Subcutaneous abdominal adipose tissue (tissue), 5 donors: ENCODE measurements at regions not wholly inside any gene's neighbourhood (a gene's known extent, or its start where the extent isn't known, plus 50 kb on each side); places are given as distances from the start of the nearest gene placed in this dataset.

ENCODE experiments used
- H3K27ac ChIP-seq: one replicate; pipeline ENCODE4 v1.7.0; 2013; ENCODE audit warnings: low read depth, mild to moderate bottlenecking, inconsistent platforms, low read length, moderate library complexity
- H3K27me3 ChIP-seq, 5 donors: one replicate each; pipeline ENCODE4 v1.7.0; 2013; ENCODE audit warnings: low read length in 5 of 5, inconsistent platforms in 1 of 5; ENCODE audit not compliant: control insufficient read depth in 5 of 5, insufficient read depth in 4 of 5
- H3K36me3 ChIP-seq, 5 donors: one replicate each; pipeline ENCODE4 v1.7.0; 2013; ENCODE audit warnings: low read length in 5 of 5; ENCODE audit not compliant: control insufficient read depth in 5 of 5, insufficient read depth in 5 of 5
- H3K4me1 ChIP-seq, 5 donors: one replicate each; pipeline ENCODE4 v1.7.0; 2013; ENCODE audit warnings: low read length in 5 of 5, mild to moderate bottlenecking in 3 of 5, moderate library complexity in 1 of 5; ENCODE audit not compliant: control insufficient read depth in 5 of 5, insufficient read depth in 5 of 5
- H3K4me3 ChIP-seq, 5 donors: one replicate each; pipeline ENCODE4 v1.7.0; 2013; ENCODE audit warnings: low read length in 5 of 5, low read depth in 1 of 5
- H3K9ac ChIP-seq, 5 donors: one replicate each; pipeline ENCODE4 v1.7.0; 2013; ENCODE audit warnings: low read length in 5 of 5, mild to moderate bottlenecking in 4 of 5, moderate library complexity in 3 of 5
- H3K9me3 ChIP-seq, 5 donors: one replicate each; pipeline ENCODE4 v1.7.0; 2013; ENCODE audit warnings: low read length in 5 of 5; ENCODE audit not compliant: control insufficient read depth in 5 of 5
- donor health status: healthy.
- donor health status: healthy.
- donor health status: healthy.
- donor health status: healthy.
- donor health status: healthy.

- H3K4me1 ChIP-seq: no peaks in the 10 kb centered on the region
- H3K27ac ChIP-seq: no peak overlapping the region
- no peaks in the 10 kb centered on the region for H3K36me3 ChIP-seq
- H3K4me3 ChIP-seq: no peak overlapping the region
- H3K27me3 ChIP-seq: peaks cover 5 to 28% (median 18%) of the 10 kb centered on the region in 5 donors
- H3K9ac ChIP-seq: no peak overlapping the region
- H3K9me3 ChIP-seq: no peaks in the 10 kb centered on the region
These were observed 57.2 kb downstream of the SOX1 start for GRCh38 chr13:112124141-112124540.

GRCh38 chr13:112127564-112128330 lies 60.8 kb downstream of the SOX1 start:
- no peaks in the 10 kb centered on the region for H3K9me3 ChIP-seq
- no peak overlapping the region for H3K9ac ChIP-seq
- no peaks in the 10 kb centered on the region for H3K36me3 ChIP-seq
- H3K27ac ChIP-seq: no peak overlapping the region
- peaks cover 8 to 33% (median 18%) of the 10 kb centered on the region in 5 donors for H3K27me3 ChIP-seq
- no peak overlapping the region for H3K4me3 ChIP-seq
- H3K4me1 ChIP-seq: no peaks in the 10 kb centered on the region

DNA sequence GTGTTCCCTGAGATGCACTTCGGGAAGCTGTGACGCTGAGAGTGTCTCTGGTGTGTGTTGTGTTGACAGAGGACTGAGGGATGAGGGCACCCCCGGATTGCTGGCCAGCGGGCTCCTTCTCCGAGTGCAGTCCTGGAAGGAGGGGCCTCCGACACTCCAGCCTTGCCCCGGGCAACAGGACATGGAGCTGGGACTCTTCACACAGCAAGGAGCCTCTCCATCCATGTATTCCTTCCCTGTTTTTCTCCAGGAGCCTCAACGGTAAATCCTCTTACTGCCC lies 61.3 kb downstream of the SOX1 start:
- H3K27me3 ChIP-seq: peaks cover 8 to 36% (median 22%) of the 10 kb centered on the region in 5 donors
- no peak overlapping the region for H3K4me3 ChIP-seq
- no peak overlapping the region for H3K27ac ChIP-seq

GRCh38 chr13:112130418-112130817 lies 63.5 kb downstream of the SOX1 start:
- Histone ChIP-seq H3K27me3 (peaks cover 8 to 36% (median 24%) of the 10 kb centered on the region in 5 donors), H3K36me3 (no peaks in the 10 kb centered on the region), H3K4me1 (peaks cover 0 to 9% (median 0%) of the 10 kb centered on the region in 5 donors), H3K9ac (no peak overlapping the region), H3K27ac (no peak overlapping the region), H3K9me3 (no peaks in the 10 kb centered on the region), H3K4me3 (no peak overlapping the region)

More for the DNA sequence above, 61.3 kb downstream of the SOX1 start:
- Histone ChIP-seq H3K36me3 (no peaks in the 10 kb centered on the region), H3K4me1 (no peaks in the 10 kb centered on the region), H3K9me3 (no peaks in the 10 kb centered on the region), H3K9ac (no peak overlapping the region)

GRCh38 chr13:112131081-112131712 lies 64.2 kb downstream of the SOX1 start:
- Histone ChIP-seq H3K4me1 (peaks cover 0 to 9% (median 0%) of the 10 kb centered on the region in 5 donors), H3K4me3 (no peak overlapping the region), H3K9ac (no peak overlapping the region), H3K27me3 (peaks cover 8 to 36% (median 22%) of the 10 kb centered on the region in 5 donors), H3K36me3 (no peaks in the 10 kb centered on the region), H3K9me3 (no peaks in the 10 kb centered on the region), H3K27ac (no peak overlapping the region)

- Histone ChIP-seq H3K9ac (no peak overlapping the region), H3K27me3 (peaks cover 8 to 36% (median 22%) of the 10 kb centered on the region in 5 donors), H3K9me3 (no peaks in the 10 kb centered on the region), H3K4me3 (no peak overlapping the region), H3K36me3 (no peaks in the 10 kb centered on the region), H3K27ac (no peak overlapping the region), H3K4me1 (peaks cover 0 to 9% (median 0%) of the 10 kb centered on the region in 5 donors)
These were observed 64.8 kb downstream of the SOX1 start for GRCh38 chr13:112131713-112132113.

GRCh38 chr13:112132142-112132541 lies 65.2 kb downstream of the SOX1 start:
- Histone ChIP-seq H3K4me1 (peaks cover 0 to 9% (median 0%) of the 10 kb centered on the region in 5 donors), H3K4me3 (no peak overlapping the region), H3K27me3 (peaks cover 8 to 36% (median 24%) of the 10 kb centered on the region in 5 donors), H3K9me3 (no peaks in the 10 kb centered on the region), H3K27ac (no peak overlapping the region), H3K36me3 (no peaks in the 10 kb centered on the region), H3K9ac (no peak overlapping the region)

DNA sequence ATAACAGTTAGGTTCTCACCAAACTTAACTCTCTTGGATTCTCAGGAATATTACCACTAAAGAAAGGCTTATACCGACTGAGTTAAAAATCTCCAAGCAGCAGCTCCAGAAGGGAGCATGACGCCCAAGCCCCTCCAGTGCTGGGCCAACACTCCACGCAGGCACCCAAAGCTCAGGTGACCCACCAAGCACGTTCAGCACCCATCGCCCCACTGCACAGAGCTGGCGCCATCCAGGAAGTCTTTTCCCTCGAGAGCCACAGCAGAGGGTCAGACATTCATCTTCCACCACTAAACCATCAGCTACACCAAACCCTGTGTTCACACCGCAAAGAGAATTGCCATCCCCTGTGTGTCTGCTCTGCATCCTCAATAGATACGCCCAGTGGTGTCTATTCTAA lies 65.7 kb downstream of the SOX1 start:
- H3K9ac ChIP-seq: no peak overlapping the region
- H3K9me3 ChIP-seq: no peaks in the 10 kb centered on the region
- peaks cover 0 to 9% (median 0%) of the 10 kb centered on the region in 5 donors for H3K4me1 ChIP-seq
- H3K27ac ChIP-seq: no peak overlapping the region
- H3K36me3 ChIP-seq: no peaks in the 10 kb centered on the region
- H3K27me3 ChIP-seq: peaks cover 8 to 36% (median 22%) of the 10 kb centered on the region in 5 donors
- no peak overlapping the region for H3K4me3 ChIP-seq

GRCh38 chr13:112133499-112134390 lies 66.8 kb downstream of the SOX1 start:
- peaks cover 0 to 9% (median 0%) of the 10 kb centered on the region in 5 donors for H3K4me1 ChIP-seq
- H3K27ac ChIP-seq: no peak overlapping the region
- peak overlapping the region in 1 of 5 donors; percentile 11 for H3K4me3 ChIP-seq
- peaks cover 3 to 34% (median 22%) of the 10 kb centered on the region in 5 donors for H3K27me3 ChIP-seq
- H3K36me3 ChIP-seq: no peaks in the 10 kb centered on the region
- H3K9me3 ChIP-seq: no peaks in the 10 kb centered on the region
- H3K9ac ChIP-seq: no peak overlapping the region
